ENCODE measurements at regions not wholly inside any gene's neighbourhood (a gene's known extent, or its start where the extent isn't known, plus 50 kb on each side); places are given as distances from the start of the nearest gene placed in this dataset.

DNA sequence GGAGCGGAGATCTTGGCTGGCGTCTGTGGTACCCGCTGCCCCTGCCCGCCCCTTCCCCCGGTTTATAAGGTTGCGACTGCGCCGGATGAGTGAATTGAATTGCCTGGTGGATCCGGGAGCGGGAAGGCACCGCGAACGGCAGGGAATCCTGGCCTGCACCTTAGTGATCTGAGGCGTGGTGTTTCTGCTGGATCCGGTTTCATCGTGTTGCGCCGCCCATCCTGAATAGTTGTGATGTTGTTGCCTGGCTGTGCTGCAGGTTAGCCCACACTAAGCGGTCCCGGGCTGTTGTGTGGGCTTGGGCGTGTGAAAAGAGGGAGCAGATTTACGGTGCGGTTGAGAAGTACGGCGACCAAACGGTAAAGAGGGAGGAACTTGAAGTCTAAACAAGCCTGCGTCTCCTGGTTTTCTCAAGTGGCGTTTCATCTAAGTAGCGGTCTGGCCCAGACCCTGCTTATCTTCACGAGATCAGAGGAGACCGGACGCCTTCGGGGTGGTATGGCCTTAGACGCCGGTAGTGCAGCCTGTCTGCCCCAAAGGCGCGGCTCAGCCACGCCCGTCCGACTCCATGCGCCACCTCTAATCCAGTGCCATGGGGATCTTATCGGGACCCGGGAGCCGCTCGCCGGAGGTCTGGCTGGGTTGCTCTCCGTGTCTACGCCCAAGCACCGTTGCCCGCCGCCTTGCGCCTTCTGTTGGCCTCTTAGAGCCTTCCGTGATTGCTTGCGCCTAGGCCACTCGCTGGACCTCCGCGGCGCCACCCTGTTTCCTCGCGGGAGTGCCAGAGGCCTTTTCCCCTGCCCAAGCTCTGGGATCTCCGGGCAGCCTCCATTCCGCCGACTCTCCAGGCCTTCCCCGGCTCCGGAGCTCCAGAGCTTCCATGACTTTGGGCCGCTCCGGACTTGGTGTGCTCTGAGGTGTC, 87.5 kb upstream of the RHOU start:
- Histone ChIP-seq H3K27ac (no peak overlapping the region), H3K27me3 (ENCODE audit: insufficient read depth in 3 of 3, low read length in 2 of 3) (peaks cover 5 to 61% (median 38%) of the 10 kb centered on the region in 3 donors), H3K4me1 (peaks cover 15% of the 10 kb centered on the region), H3K4me3 (peak overlapping the region; percentile 60), H3K36me3 (ENCODE audit: insufficient read depth in 1 of 2, low read depth in 1 of 2) (no peaks in the 10 kb centered on the region), H3K9me3 (no peaks in the 10 kb centered on the region)
- TF ChIP-seq, protein P1, sequence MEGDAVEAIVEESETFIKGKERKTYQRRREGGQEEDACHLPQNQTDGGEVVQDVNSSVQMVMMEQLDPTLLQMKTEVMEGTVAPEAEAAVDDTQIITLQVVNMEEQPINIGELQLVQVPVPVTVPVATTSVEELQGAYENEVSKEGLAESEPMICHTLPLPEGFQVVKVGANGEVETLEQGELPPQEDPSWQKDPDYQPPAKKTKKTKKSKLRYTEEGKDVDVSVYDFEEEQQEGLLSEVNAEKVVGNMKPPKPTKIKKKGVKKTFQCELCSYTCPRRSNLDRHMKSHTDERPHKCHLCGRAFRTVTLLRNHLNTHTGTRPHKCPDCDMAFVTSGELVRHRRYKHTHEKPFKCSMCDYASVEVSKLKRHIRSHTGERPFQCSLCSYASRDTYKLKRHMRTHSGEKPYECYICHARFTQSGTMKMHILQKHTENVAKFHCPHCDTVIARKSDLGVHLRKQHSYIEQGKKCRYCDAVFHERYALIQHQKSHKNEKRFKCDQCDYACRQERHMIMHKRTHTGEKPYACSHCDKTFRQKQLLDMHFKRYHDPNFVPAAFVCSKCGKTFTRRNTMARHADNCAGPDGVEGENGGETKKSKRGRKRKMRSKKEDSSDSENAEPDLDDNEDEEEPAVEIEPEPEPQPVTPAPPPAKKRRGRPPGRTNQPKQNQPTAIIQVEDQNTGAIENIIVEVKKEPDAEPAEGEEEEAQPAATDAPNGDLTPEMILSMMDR (IDR thresholded peaks at IDR 0.05), result no peak
- ATAC-seq (peak; percentile 36 to 53 (median 43)), DNase-seq (peak in 1 of 2 donors; percentile 57)
- intact Hi-C loops (cut with DNase I), result no loop called here
- 2 to 6% (median 3%) methylated on average over 61 to 67 of the region's 67 CpGs for WGBS, 3 donors

DNA sequence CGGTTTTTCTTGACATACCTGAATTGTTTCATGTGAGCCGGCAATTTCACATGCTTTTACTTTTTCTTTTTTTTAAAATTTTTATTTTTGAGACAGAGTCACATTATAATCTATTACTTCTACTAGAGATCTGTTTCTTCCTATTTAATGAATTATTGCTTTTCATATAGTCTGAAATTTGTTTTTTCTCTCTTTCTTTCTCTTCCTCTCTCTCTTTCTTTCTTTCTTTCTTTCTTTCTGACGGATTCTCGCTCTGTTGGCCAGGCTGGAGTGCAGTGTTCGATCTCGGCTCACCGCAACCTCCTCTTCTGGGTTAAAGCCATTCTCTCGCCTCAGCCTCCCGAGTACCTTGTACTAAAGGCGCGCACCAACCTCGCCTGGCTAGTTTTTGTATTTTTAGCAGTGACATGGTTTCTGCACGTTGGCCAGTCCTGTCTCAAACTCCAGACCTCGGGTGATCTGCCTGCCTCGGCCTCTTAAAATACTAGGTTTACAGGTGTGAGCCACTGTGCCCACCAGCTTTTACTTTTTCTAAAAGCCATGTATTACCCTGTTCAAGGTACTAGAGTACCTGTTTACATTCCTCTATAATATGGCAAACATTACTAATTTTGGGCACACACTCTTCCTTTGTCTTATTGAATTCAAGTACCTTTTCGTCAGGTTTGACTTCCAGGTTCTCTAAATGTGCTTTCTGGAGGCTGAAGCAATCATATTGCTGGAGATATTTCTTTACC, 86.5 kb upstream of the RHOU start:
- peaks cover 15% of the 10 kb centered on the region for H3K4me1 ChIP-seq
- TF ChIP-seq, protein P1 (IDR thresholded peaks at IDR 0.05), result no peak
- H3K9me3 ChIP-seq, result no peaks in the 10 kb centered on the region
- H3K27ac ChIP-seq, result no peak overlapping the region
- H3K36me3 ChIP-seq (ENCODE audit: insufficient read depth in 1 of 2, low read depth in 1 of 2), result no peaks in the 10 kb centered on the region
- no peak overlapping the region for H3K4me3 ChIP-seq
- intact Hi-C loops (cut with DNase I), result no loop called here
- no peak for DNase-seq
- no peak for ATAC-seq
- WGBS, 3 donors, result 62 to 74% (median 74%) methylated on average over 16 of the region's 16 CpGs
- H3K27me3 ChIP-seq (ENCODE audit: insufficient read depth in 3 of 3, low read length in 2 of 3), result peaks cover 5 to 71% (median 38%) of the 10 kb centered on the region in 3 donors

DNA sequence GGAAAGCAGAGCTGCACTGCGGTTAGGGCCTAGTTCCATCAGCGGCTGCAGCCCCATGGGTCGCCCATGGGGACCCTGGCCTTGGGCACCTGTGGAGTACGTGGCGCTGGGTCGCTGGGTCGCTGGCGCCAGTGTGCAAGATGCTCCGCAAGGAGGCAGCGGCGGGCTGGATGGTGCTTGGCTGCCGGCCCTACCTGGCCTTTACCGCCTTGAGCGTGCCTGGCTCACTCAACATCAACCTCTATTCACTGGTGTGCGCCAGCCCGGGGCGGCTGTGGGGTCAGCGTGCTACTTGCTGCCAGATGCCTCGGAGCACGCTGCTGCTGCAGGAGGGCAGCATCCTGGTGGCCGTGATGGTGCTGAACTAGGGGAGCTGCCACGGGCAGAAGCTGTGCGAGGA, 85.1 kb upstream of the RHOU start:
- intact Hi-C loops (cut with DNase I), result no loop called here
- DNase-seq (peak in 1 of 2 donors; percentile 43), ATAC-seq (no peak)
- H3K4me1 ChIP-seq, result peaks cover 15% of the 10 kb centered on the region
- WGBS, 3 donors, result 46 to 60% (median 50%) methylated on average over 23 of the region's 23 CpGs
- no peak overlapping the region for H3K27ac ChIP-seq
- TF ChIP-seq, protein P1 (IDR thresholded peaks at IDR 0.05), result no peak
- H3K36me3 ChIP-seq (ENCODE audit: insufficient read depth in 1 of 2, low read depth in 1 of 2), result no peaks in the 10 kb centered on the region
- no peak overlapping the region for H3K4me3 ChIP-seq
- peaks cover 5 to 78% (median 38%) of the 10 kb centered on the region in 3 donors for H3K27me3 ChIP-seq (ENCODE audit: insufficient read depth in 3 of 3, low read length in 2 of 3)
- H3K9me3 ChIP-seq, result no peaks in the 10 kb centered on the region

DNA sequence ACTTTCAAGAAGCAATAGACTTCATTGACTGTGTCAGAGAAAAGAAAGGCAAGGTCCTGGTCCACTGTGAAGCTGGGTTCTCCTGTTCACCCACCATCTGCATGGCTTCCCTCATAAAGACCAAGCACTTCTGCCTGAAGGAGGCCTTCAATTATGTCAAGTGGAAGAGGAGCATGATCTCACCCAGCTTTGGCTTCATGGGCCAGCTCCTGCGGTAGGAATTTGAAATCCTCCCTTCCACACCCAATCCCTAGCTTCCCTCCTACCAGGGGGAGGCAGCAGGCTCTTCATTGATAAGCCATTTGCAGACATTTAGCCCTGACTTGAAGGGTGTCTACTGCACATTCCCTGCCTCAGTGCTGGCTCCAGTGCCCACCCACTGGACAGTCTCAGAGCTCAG, 84.3 kb upstream of the RHOU start:
- intact Hi-C loops (cut with DNase I), result no loop called here
- DNase-seq (no peak), ATAC-seq (no peak)
- H3K27ac ChIP-seq, result no peak overlapping the region
- H3K4me1 ChIP-seq, result peaks cover 15% of the 10 kb centered on the region
- no peaks in the 10 kb centered on the region for H3K36me3 ChIP-seq (ENCODE audit: insufficient read depth in 1 of 2, low read depth in 1 of 2)
- whole genome bisulfite sequencing, 3 donors, result 81 to 94% (median 85%) methylated on average over 1 of the region's 1 CpG
- TF ChIP-seq, protein P1 (IDR thresholded peaks at IDR 0.05), result no peak
- no peaks in the 10 kb centered on the region for H3K9me3 ChIP-seq
- H3K4me3 ChIP-seq, result no peak overlapping the region
- peaks cover 9 to 83% (median 38%) of the 10 kb centered on the region in 3 donors for H3K27me3 ChIP-seq (ENCODE audit: insufficient read depth in 3 of 3, low read length in 2 of 3)

Measured in psoas muscle (tissue), 7 donors.